Fibroblast of skin of left quadriceps (primary cell): ENCODE measurements at regions not wholly inside any gene's neighbourhood (a gene's known extent, or its start where the extent isn't known, plus 50 kb on each side); places are given as distances from the start of the nearest gene placed in this dataset.
A peak's percentile ranks its signal among the peaks of the same experiment; 100 is the strongest.

Source experiments
- DNase-seq, 2 experiments: peaks; one replicate each; pipeline ENCODE4 v3.0.0-alpha.2; 2013; ENCODE audit warnings: low read depth in 2 of 2

DNA sequence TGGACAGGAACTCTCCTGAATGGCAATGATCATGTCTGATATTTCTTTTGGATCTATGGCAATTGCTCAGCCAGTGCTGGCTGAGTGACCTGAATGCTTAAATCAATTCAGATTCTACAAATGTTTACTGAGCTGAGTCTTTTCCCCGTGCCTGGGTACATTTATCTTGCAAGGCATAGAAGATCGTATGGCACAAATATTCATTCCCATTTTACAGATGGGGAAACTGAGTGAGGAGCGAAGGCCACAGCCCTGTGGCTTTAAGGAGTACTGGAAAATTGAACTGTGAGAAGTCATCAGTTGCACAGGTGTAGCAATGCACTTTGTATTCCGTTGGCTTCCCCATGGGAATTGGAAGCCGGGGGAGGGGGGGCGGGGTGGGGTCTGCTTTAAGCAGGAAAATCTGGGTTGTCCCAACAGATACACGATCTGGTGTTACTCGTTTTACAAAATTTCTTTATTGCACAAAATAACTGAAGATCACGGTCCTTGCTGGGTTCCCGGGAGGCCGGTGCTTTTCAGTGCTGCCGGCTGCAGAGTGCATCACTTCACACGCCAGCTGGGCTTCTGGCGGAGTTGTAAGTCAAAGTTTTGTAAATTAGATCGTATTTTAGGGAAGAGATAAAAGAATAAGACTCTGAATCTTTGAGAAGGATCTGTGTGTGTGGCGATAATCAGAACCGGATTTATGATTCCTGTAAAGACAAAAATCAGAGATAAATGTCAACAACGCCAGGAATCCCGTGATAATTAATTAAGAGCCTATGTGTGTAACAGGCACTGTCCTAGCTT is 75.0 kb upstream of the MAP1LC3B2 start:
- DNase-seq = no peak

DNA sequence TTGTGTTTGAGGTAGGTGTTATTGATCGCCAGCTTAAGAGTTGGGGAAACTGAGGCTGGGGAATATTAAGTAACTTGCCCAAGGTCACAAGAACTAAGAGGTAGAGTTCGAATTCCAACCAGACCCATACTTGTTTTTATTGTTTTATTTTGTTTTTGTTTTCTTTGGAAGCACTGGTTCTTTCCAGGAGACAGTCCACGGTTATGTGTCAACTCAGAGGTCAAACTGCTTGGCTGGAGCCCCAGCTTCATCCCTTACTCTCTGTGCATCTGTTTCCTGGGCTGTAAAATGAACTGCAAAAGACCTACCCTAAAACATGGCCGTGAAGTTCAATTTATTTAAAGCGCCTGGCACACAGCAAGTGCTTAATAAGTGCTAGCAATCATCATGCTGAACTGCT is 74.4 kb upstream of the MAP1LC3B2 start:
- no peak for DNase-seq

DNA sequence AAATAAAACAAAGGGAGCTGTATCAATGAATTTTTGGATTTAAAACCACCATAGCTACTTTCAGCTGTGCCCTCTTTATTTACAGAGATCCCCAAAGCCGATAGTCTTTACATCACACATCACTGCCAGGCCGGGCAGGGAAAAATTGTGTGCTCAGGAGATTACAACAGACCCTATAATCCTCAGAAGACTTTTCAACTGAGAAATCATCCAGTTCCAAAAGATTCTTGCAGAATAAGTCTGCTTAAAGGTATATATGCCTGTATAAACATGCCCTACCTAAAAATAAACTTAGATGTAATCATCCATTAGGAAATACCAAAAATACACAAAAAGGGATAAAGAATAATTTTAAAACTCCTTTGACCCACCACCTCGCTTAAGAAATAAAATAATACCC is 70.1 kb upstream of the MAP1LC3B2 start:
- no peak for DNase-seq

DNA sequence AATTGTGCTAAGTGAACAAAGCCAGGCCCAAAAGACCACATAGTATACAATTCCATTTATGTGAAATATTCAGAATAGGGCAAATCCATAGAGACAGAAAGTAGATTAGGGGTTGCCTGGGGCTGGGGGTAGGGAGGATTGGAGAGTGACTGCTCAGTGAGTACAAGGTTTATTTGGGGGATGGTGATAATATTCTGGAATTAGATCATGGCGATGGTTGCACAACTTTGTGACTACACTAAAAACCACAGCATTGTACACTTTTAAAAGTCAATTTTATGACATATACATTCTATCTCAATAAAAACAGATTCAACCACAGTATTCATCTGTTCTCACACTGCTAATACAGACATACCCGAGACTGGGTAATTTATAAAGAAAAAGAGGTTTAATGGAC is 68.7 kb upstream of the MAP1LC3B2 start:
- peak in 1 of 2 experiments; percentile 28 for DNase-seq

DNA sequence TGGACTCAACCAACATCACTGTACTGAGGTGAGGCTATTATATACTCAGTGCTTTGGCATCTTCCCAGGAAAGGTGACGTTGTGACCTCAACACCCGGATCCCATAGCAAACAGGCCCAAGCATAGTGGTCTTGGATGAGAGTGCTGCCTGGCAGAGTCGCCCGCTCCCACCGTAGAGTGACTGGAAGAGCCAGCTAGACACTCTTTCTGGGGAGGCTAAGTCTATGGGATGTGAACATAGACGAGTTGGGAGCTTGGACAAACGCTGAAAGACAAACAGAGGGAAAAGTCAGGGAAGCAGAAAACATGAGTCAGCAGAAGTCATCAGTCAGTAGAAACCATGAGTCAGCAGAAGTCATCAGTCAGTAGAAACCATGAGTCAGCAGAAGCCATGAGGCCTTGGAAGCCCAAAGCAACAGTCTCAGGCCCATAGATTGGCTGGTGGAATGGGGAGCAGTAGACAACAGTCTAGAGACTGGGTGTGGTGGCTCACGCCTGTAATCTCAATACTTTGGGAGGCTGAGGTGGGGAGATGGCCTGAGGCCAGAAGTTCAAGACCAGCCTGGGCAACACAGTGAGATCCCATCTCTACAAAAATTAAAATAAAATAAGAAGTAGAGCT is 66.4 kb upstream of the MAP1LC3B2 start:
- DNase-seq = peak; percentile 50

DNA sequence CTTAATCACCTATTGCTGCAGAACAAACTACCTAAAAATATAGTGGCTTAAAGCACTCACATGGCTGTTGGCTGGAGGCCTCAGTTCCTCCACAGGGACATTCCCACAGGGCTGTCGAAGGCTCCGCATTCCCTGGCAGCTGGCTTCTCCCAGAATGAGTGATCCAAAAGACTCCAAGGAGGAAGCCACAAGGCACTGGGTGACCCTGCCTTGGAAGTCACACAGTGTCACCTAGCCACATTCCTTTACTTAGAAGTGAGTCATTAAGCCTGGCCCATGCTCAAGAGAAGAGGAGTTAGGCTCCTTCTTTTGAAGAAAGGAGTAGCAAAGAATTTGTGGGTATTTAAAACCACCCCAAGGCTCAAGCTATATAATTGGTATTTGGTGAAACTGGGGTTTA is 63.9 kb upstream of the MAP1LC3B2 start:
- DNase-seq = no peak

DNA sequence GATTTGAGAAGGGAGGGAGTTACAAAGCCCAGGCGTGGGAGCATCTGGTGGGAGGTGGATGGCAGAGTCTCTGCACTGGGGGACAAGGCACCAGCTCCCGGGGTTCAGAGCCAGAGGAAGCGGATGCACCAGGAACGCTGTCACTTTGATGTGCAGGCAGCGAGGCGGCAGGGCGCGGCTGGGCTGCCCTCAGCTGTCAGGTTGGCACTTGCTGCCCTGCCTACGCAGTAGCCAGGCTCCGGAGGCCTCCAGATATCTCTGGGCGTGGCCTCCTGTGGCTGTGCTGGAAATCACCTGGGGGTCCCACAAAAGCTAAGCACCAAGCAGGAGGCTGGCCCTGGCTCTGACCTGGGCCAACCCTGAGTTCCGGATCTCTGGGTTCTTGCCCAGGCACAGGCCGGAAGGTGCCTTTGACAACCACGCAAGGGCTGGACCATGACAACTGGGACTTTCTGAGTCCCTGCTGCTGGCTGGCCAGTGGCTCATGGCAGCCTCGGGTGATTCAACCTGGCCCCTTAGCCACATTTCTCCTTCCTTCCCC is 62.1 kb upstream of the MAP1LC3B2 start:
- no peak for DNase-seq

DNA sequence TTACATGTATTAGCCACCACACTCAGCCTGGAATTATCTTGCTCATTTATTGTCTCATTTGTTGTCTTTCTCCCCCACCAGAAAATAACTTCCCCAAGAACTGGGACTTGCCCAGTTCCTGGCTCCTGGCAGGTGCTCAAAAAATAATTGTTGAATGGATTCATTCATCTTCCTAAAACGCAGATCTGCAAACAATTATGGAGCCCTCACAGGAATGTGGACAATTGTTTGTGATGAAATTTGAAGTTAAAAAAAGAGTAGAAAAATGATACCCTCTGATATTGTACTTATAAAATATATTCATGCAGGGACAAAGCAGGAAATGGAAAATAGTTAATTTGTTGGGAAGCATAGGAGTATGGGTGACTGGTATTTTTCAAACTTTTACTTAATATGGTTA is 60.7 kb upstream of the MAP1LC3B2 start:
- DNase-seq = peak; percentile 80 to 82

DNA sequence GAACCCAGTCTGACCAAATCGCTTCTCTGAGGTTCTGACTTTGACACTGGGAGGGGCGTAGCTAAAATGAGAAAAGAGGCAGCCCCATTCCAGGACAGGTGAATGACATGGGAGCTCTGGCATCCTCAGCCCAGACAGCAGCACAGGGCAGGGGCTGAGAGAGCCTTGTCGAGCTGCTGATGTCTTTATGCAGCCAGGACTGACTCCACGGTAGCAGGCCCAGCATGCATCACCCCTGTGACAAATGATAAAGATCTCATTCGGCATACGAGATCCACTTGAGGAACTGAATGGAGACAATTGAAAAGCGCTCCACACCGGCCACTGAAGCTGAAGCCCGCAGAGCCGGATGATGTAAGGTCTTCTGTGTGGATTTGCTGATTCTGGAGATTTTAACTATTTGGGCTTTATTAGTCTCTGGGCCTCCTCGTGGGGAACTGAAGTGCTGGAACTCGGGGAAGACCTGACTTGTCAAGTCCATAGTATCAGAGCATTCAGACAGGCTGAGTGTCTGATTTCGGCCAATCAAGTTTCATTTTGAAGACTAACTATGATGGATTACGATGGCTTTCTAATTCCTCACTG is 56.9 kb upstream of the MAP1LC3B2 start:
- no peak for DNase-seq

DNA sequence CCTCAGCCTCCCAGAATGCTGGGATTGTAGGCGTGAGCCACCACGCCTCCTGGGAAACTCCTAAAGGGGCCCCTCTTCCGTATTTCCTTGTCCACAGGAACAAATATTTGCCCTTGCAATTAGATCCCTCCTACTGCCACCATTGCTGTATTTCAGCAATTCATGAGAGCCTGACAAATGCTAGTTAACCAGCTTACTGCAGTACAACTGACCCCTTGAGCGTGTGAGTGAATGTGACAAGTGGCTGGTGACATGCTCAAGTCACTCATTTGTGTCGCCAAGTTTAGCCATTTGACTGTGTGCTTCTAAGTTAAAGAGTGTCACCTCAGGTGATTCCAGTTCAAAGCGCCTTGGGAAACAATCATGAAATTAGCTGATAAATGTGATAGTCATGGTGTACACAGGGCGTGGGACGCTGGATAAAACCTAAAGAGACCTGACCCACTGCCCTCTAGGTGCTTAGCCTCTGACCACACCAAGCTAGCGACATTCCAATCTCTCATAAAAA is 56.1 kb upstream of the MAP1LC3B2 start:
- DNase-seq = no peak

DNA sequence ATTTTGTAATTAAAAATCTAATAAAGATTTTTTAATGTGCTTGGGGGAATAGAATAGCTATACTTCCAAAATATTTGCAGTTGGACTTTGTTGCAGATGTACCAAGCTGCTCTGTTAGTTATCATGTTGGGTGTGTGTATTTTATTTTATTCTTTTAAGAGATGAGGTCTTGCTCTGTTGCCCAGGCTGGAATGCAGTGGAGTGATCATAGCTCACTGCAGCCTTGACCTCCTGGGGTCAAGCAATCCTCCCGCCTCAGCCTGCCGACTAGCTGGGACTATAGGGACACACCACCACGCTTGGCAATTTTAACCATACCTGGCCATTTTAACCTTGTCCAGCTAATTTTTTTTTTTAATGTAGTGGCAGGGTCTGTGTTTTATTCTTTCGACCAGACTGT is 54.7 kb upstream of the MAP1LC3B2 start:
- DNase-seq = no peak

DNA sequence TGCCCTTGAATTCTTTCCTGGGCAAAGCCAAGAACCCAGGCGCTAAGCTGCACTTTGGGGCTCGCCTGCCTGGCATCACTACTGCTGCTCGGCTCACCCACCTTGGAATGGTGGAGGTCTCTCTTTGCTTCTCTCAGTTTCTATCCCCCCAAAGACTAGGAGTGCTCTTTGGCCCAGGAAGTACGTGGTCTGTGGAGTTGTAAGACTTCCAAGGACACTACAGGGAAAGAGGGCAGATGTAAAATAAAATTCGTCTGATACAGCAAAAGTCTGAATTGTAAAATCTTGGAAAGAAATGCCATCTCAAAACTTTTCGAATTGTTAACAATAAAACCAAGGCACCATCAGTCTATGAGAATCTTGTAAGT is 52.5 kb upstream of the MAP1LC3B2 start:
- no peak for DNase-seq

DNA sequence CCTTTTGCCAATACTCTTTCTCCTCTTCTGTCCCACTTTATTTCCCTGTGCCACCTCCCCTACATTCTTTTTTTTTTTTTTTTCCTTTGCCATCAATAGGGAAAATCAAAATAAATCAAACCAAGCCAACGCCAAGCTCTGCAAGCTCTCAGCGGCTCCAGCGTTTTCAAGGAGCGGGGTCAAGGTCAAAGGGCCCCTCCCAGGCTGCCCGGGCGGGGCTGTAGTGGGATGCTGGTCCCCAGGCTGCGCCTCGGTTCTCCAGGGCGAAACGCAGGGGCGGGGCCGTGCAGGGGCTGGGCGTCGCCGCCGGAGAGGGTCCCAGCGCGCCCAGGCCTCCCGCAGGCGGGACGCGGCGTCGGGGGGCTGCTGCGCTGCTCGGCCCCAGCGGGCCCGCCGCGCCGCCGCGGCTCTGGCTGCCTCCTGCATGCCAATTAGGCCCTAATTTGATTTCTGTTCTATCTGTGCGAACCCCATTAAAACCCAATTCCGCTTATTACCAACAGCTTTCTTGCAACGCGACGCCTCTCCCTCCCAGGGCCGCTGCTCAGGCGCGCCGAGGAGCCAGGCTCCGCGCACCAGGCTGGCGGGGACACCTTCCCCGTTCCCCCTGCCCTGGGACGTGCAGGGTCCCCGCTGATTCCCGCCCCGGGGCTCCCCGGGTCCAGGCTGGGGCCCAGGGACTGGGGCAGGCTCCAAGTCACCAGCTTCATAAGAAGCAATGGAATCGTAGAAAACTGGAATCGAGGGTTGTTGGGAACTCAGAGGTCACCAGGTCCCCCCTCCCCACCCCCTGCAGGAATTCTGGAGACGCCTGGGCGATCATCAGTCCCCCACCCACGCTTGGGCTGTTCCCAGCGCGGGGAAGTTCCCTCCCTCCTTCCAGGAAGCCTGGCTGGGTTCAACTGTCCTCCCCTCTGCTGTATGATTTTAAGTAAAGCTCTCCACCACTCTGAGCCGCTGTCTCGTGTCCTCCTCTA is 50.7 kb upstream of the MAP1LC3B2 start:
- DNase-seq = no peak
